OCI-LY7 (cell line): ENCODE measurements at regions not wholly inside any gene's neighbourhood (a gene's known extent, or its start where the extent isn't known, plus 50 kb on each side); places are given as distances from the start of the nearest gene placed in this dataset.
A peak's percentile ranks its signal among the peaks of the same experiment; 100 is the strongest.

Experiments
- BruUV-seq: library from RNA; stranded (reverse); fragments of 400-500 nt; replicated peaks from 2 replicates; lab custom pipeline; 2021; lab: Mats Ljungman, UMichigan
- CTCF ChIA-PET: fragments of 300-600 bp; sonication (Branson Sonifier 250); formaldehyde crosslinking; loops from one replicate; lab custom pipeline; 2022; ENCODE audit warnings: antibody characterized with exemption; ENCODE audit not compliant: unreplicated experiment; lab: Charles Lee
- POLR2A ChIA-PET: fragments of 300-600 bp; sonication (Branson Sonifier 250); formaldehyde crosslinking; loops from one replicate; lab custom pipeline; 2022; ENCODE audit warnings: antibody characterized with exemption; lab: Charles Lee
- DNase-seq: peaks from one replicate; pipeline ENCODE4 v3.0.0-alpha.2; 2015; ENCODE audit warnings: low spot score
- H2AFZ ChIP-seq: fragments of 200-600 bp; sonication (generic), shearing (Covaris generic); 2 replicates; pipeline ENCODE4 v1.6.1; 2014; ENCODE audit warnings: mild to moderate bottlenecking, antibody characterized with exemption, low read length, moderate library complexity
- H3K27ac ChIP-seq: fragments of 200-600 bp; sonication (generic); 2 replicates; pipeline ENCODE4 v1.5.1; 2014; ENCODE audit warnings: mixed run types, low read depth, mild to moderate bottlenecking, moderate library complexity, low read length, inconsistent platforms; ENCODE audit not compliant: poor library complexity, severe bottlenecking
- H3K36me3 ChIP-seq: fragments of 200-600 bp; sonication (generic); 2 replicates; pipeline ENCODE4 v1.6.1; 2014; ENCODE audit warnings: mild to moderate bottlenecking, antibody characterized with exemption, low read length, moderate library complexity, mixed read lengths; ENCODE audit not compliant: insufficient read depth
- H3K4me1 ChIP-seq: fragments of 200-600 bp; sonication (generic); 2 replicates; pipeline ENCODE4 v1.5.1; 2014; ENCODE audit warnings: mild to moderate bottlenecking, low read length; ENCODE audit not compliant: insufficient read depth, poor library complexity, severe bottlenecking
- H3K4me2 ChIP-seq: fragments of 200-600 bp; sonication (generic); 2 replicates; pipeline ENCODE4 v1.6.1; 2014; ENCODE audit warnings: mild to moderate bottlenecking, low read length
- H3K4me3 ChIP-seq: fragments of 200-600 bp; sonication (generic); 2 replicates; pipeline ENCODE4 v1.5.1; 2014; ENCODE audit warnings: mild to moderate bottlenecking, low read depth, low read length; ENCODE audit not compliant: poor library complexity, severe bottlenecking
- H3K79me2 ChIP-seq: fragments of 200-600 bp; sonication (generic); 2 replicates; pipeline ENCODE4 v1.6.1; 2016; ENCODE audit warnings: low read depth, mild to moderate bottlenecking, low read length, moderate library complexity, mixed read lengths; ENCODE audit not compliant: insufficient read depth
- H3K9me2 ChIP-seq: fragments of 200-600 bp; sonication (generic); 2 replicates; pipeline ENCODE4 v1.6.1; 2016; ENCODE audit warnings: mild to moderate bottlenecking, low read length, mixed read lengths; ENCODE audit not compliant: insufficient read depth
- H3K9me3 ChIP-seq: fragments of 200-600 bp; sonication (generic); 2 replicates; pipeline ENCODE4 v1.6.1; 2014; ENCODE audit warnings: mild to moderate bottlenecking, mixed run types, low read length, mixed read lengths
- H4K20me1 ChIP-seq: fragments of 200-600 bp; sonication (generic); 2 replicates; pipeline ENCODE4 v1.6.1; 2014; ENCODE audit warnings: mild to moderate bottlenecking, antibody characterized with exemption, low read length, moderate library complexity, mixed read lengths; ENCODE audit not compliant: insufficient read depth
- CTCF ChIP-seq: fragments of 200-600 bp; sonication (generic); conservative IDR thresholded peaks from 2 replicates; pipeline ENCODE4 v1.5.1; 2014; ENCODE audit warnings: mild to moderate bottlenecking, antibody characterized with exemption, low read length, moderate library complexity, mixed read lengths
- EZH2phosphoT487 ChIP-seq: fragments of 200-600 bp; sonication (generic); IDR thresholded peaks from 2 replicates; pipeline ENCODE4 v1.6.1; 2018; ENCODE audit warnings: low read depth, borderline replicate concordance, mild to moderate bottlenecking, mixed run types, antibody characterized with exemption, low read length, moderate library complexity, mixed read lengths
- intact Hi-C: fragments of 100-400 bp; cut with micrococcal nuclease; formaldehyde crosslinking; loops from one replicate; pipeline ENCODE4 v1.10.0; 2022; ENCODE audit not compliant: unreplicated experiment

- BruUV-seq = no TSS peak
- H3K4me3 ChIP-seq = no peak overlapping the region
- no peak for DNase-seq
- no peaks in the 10 kb centered on the region for H3K79me2 ChIP-seq
- POLR2A ChIA-PET = interaction anchor here (1.2 kb wide), 1 partner anchor 29 kb away, joined by 4 read pairs; no protein-coding TSS in a partner anchor
- H3K36me3 ChIP-seq = no peaks in the 10 kb centered on the region
- H3K9me2 ChIP-seq = no peaks in the 10 kb centered on the region
- TF ChIP-seq EZH2phosphoT487 = no peak
- no peak for TF ChIP-seq CTCF
- no peak overlapping the region for H2AFZ ChIP-seq
- no peaks in the 10 kb centered on the region for H3K9me3 ChIP-seq
- CTCF ChIA-PET = no interaction called here
- intact Hi-C loops = no loop called here
- no peak overlapping the region for H3K27ac ChIP-seq
- H3K4me2 ChIP-seq = no peak overlapping the region
- H4K20me1 ChIP-seq = no peaks in the 10 kb centered on the region; the same call in 1 of the 2 replicates
- no peaks in the 10 kb centered on the region for H3K4me1 ChIP-seq
Observed at GRCh38 chr6:113188962-113189361, 668.2 kb upstream of the MARCKS start.

- CTCF ChIA-PET = no interaction called here
- BruUV-seq = no TSS peak
Observed at GRCh38 chr6:113190170-113190569, 667.0 kb upstream of the MARCKS start.

More at GRCh38 chr6:113190170-113190569, 667.0 kb upstream of the MARCKS start:
- intact Hi-C loops = no loop called here
- no peaks in the 10 kb centered on the region for H3K4me1 ChIP-seq
- H3K9me3 ChIP-seq = no peaks in the 10 kb centered on the region
- H3K4me3 ChIP-seq = no peak overlapping the region
- no peaks in the 10 kb centered on the region for H3K36me3 ChIP-seq
- no peak overlapping the region for H3K27ac ChIP-seq
- H3K9me2 ChIP-seq = no peaks in the 10 kb centered on the region
- DNase-seq = no peak
- no peak overlapping the region for H2AFZ ChIP-seq
- H3K79me2 ChIP-seq = no peaks in the 10 kb centered on the region
- no peaks in the 10 kb centered on the region; the same call in 1 of the 2 replicates for H4K20me1 ChIP-seq
- POLR2A ChIA-PET = no interaction called here
- TF ChIP-seq EZH2phosphoT487 (no peak), CTCF (peak; percentile 42; the same call in 1 of the 2 replicates)
- H3K4me2 ChIP-seq = no peak overlapping the region
